Stimulated activated CD8-positive, alpha-beta memory T cell treated with anti-CD3 and anti-CD28 coated beads, Interleukin-2, amount 100 ng/mL, for 48 hours (primary cell): ENCODE measurements at regions not wholly inside any gene's neighbourhood (a gene's known extent, or its start where the extent isn't known, plus 50 kb on each side); places are given as distances from the start of the nearest gene placed in this dataset.
"Not testable (repeated sequence)": the region's sequence is repeated elsewhere in the genome, so short reads cannot be mapped to it uniquely, and the experiment has no call there.

Source experiments
- DNase-seq, 2 donors: peaks; one replicate each; pipeline ENCODE4 v3.0.0-alpha.2; 2020; ENCODE audit warnings: low read depth in 2 of 2

DNA sequence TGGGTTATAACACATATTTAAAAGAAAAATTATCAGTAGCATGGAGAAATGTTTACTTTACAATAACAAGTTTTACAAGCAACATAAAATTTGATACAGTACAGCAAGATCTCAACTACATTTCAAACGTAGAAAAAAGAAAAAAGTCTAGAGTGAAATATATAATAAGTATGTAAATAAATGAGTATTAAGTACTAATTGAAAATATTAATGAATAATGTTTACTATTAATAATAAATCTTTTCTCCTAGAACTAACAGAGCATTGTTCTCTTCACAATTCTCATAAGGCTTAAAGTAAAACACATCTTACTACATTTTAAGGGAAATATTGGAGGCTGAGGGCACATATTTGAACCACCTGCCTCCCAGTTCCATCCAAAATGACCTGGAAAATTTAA lies 72.1 kb downstream of the TMEM212 start:
- DNase-seq = no peak

DNA sequence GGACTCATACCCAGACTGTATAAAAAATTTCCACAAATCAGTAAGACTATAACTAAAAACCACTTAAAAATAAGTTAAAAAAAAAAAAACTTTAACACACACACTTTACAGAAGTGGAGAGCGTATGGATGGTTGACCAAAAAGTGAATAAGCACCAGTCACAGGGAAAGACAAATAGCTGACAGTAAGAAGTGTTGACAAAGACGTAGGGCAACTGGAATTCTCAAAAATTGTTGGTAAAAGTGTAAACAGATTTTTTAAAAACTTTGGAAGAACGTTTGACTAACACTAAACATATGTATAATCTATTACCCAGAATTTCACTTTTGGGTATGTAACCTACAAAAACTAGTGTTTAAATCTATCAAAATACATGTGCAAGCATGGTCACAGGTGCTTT lies 73.7 kb downstream of the TMEM212 start:
- no peak for DNase-seq

DNA sequence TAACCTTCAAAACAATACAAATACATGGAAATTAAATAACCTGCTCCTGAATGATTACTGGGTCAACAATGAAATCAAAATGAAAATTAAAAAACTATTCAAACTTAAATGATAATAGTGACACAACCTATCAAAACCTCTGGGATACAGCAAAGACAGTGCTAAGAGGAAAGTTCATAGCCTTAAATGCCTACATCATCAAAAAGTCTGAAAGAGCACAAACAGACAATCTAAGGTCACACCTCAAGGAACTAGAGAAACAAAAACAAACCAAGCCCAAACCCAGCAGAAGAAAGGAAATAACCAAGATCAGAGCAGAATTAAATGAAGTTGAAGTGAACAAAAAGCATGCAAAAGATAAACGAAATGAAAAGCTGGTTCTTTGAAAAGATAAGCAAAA lies 79.5 kb downstream of the TMEM212 start:
- DNase-seq = not testable (repeated sequence)

DNA sequence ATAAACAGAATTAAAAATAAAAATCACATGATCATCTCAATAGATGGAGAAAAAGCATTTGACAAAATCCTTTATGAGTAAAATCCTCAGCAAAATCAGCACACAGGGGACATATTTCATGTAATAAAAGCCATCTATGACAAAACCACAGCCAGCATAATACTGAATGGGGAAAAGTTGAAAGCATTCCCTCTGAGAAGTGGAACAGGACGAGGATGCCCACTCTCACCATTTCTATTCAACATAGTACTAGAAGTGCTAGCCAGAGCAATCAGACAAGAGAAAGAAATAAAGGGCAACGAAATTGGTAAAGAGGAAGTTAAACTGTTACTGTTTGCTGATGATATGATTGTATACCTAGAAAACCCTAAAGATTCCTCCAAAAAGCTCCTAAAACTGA lies 80.5 kb downstream of the TMEM212 start:
- DNase-seq = not testable (repeated sequence)

DNA sequence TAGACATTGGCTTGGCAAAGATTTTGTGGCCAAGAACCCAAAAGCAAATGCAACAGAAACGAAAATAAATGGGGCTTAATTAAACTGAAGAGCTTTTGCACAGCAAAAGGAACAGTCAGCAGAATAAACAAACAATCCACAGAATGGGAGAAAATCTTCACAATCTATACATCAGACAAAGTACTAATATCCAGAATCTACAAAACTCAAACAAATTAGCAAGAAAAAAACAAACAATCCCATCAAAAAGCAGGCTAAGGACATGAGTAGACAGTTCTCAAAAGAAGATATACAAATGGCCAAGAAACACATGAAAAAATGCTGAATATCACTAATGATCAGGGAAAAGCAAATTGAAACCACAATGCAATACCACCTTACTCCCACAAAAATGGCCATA lies 81.7 kb downstream of the TMEM212 start:
- not testable (repeated sequence) for DNase-seq

DNA sequence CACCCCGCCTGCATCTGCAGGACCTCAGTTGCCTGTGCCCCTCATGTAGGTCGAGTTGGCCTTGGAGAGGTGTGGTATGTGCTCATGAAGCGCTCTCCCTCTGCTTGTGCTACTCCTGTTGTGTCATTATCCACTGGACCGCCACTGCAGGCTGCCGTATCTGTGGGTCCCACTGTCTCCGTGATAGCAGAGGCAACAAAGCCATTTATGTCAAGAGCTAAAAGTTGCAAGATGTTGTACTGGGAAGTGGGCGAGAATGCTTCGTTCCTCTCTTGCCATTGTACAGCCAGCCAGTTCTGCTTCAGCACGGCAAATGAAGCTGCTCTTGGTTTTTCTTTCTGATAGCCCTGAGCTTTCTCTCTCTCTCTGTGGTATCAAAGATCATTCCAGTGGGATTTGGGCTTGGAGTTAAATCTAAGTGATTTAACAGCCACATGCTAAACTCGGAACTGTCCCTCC lies 89.0 kb downstream of the TMEM212 start:
- DNase-seq = no peak

DNA sequence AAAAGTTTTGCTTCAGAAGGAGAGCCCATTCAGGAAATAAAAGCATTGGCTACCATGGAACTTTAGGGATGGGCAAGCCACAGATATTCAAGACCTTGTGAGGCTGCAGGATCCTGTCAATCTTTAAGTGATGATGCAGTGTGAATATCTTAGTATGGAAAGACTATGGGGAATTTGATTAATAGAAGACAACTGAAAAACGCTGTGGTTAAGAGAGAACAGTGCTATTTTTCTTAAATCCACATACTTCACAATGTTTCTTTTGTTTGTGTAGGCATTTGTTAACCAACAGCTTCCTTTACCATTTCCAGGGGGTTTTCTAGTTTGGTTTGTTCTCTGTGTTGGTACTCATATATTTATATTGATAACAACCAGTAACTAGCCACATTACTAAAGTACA lies 90.3 kb downstream of the TMEM212 start:
- DNase-seq = no peak

DNA sequence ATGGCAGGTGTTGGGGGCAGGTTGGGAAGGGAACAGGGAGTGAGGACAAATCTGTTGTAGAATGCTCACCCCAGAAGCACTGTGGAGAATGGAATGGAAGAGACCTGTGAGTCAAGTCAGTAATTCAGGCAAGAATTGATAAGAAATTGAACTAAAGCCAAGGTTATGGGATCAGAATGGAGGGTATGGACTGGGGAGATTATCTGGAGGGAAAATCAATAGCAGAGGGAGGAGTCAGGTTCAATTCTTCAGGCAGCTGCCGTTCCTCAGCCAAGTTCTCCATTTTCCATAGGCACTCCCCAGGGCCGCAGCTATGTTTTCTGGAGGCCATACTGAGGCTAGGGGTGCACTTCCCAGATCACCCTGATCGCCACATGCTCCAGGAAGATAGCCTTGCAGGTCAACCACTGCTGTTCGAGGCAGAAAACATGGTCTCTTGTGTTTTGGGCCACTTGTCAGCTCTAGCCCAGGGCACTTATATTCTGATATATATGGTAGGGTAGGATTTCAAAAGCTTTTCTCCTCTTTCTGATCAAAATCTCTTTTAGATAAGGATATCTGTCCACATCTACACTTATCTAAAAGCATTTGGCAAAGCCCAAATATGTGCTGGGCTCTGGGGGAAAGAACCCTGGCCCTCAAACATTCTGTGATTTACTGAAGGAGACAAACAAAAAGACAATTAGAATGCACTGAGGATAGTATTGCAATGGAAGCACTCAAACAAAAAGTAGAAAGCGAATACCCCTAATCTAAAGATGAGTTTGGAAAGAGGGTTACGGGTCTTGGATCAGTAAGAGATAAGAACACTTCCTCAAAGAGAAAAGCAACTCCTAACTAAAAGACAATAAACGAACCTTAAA lies 92.3 kb downstream of the TMEM212 start:
- DNase-seq = no peak

DNA sequence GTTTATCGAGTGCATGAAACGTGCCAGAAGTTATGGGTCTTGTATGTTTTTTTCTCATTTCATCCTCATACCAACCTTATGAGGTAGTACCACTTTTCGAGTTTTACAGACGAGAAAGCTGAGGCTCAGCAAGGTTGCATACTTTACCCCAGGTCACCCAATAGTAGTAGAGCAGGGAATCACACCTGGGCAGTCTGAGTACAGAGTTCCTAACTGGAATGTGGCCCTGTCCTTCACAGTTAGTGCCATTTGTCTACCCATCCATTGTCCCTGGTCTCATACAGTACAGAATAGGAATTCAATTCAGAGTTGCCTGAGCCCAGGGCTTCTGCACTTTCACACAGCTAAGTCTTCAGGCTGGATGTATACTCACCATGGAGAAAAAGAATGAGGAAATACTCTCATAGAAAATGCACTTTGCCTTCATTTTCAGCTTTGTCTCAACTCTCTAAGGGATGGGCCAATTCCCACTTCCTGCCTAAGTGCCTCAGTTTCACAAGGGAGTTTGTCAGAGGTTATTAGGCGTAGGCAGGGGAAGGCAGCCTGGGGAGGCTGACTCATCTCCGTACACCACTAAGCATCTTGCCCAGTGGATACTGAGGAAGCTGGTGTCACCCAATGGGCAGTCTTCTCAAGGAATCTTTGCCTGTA lies 93.2 kb downstream of the TMEM212 start:
- DNase-seq = no peak

DNA sequence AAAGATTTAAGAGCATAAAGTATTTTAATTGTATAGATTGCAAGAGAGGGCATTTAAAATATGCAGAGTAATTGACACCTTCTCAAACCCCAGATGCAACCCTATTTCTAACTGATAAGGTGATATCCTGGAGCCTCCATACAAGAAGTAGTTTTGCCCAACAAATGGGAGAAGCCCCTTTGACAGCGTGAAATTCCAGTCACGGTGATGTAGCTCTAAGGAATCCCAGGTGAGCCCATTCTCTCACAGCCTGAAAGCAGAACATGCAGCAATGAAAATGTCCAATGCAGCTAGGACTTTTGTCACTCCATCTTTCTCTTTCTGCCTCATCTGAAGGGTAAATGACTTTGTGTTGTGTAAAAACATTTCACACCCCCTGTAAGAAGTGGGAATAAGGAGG lies 96.4 kb downstream of the TMEM212 start:
- DNase-seq = no peak

DNA sequence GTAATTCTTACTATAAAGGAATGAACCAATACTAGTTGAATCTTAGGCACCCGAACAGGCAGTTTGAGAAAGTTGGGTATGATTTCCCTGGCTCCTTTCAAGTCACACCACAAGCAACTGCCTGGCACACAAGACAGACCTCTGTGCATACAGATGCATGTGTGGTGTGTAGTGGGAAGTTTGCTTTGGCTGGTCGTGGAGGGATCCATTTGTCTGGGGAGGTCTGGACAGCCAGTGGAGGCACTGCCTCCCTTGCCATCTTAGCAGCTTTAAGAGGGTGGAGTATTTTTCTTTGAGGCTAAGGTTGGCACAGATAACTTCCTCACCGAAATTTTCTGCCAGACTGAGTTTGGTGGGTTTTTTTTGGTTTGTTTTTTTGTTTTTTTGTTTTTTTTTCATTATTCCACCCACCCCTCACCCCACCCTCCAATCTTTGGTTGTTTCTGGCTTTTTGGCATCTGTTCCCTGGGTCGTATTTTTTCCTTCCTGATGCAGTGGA lies 97.1 kb downstream of the TMEM212 start:
- DNase-seq = no peak

DNA sequence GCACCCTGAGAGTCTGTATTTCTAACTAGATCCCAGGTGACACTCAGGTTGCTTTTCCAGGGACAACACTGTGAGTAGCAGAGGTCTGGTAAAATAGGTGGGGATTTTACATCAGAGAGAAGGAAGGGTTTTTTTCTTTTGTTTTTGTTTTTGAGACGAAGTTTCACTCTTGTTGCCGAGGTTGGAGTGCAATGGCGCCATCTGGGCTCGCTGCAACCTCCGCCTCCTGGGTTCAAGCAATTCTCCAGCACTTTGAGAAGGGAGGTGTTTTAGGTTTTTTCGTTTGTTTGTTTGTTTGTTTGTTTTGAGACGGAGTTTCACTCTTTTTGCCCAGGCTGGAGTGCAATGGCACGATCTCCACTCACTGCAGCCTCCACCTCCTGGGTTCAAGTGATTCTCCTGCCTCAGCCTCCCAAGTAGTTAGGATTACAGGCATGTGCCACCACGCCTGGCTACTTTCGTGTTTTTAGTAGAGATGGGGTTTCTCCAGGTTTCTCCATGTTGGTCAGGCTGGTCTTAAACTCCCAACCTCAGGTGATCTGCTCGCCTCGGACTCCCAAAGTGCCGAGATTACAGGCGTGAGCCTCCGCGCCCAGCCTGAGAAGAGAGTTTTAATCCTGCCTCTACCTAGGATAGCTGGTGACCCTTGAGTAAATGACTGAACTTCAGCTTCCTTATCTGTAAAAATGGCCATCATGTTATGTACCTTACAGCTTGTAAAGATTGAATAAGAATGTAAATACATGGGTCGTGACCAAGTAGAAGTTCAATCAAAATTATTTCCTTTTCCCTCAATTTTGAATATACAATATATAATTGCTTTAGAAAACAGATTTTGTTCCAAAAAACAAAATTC lies 95.9 kb upstream of the FNDC3B start:
- no peak for DNase-seq

DNA sequence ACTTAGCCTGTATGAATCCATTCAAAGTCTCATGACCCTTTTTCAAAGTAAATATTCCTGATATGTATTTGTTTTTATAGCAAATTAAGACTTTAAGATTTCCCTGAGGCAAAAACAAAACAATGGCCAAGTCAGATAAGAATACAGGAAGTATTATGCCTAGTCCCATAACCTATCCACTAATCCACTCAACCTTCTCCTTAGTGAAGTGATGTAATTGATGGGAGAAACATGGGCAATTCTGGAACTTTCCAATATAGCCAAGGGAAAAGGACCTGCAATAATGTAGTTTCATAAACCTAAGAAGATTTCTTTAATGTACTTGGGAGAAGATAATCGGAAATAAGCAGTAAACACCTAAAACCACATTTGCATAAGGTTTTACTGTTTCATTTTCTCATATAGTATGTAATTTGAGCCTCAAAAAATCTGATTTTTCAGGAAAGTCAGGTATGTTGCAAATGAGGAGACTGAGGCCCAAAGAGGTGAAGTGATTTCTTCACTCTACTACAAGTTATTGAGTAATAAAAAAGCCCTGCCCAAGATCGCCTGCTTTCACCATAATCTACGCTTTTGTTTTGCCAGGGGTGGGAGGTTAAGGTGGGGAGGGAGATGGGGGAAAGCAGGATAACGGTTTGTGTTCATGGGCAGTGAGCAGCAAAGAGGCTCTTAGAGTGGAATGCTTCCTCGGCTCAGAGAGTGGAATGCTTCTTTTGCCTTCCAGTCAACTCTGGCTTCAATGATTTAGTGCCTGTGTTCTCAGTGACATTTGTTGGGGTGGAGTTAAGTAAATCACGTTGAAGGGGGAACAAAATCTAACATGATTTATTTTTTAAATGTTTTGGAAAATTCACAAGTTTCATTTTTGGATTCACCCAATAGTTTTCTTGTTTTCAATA lies 95.0 kb upstream of the FNDC3B start:
- no peak for DNase-seq

DNA sequence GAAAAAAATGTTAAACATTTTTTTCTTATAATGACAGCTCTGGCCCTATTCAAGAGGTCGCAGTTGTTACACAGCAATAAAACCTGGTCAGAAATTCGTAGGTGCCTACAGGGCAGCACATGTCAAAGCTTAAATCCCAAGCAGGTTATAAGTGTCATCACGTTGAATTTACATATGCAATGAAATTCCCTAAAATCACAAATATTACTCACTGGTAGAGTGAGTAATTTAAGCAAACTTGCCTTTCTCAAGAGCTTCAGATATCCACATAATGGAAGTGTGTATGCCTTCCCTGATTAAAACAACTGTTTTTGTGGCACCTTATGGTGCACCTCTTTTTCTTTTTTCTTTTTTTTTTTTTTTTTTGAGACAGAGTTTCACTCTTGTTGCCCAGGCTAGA lies 90.7 kb upstream of the FNDC3B start:
- DNase-seq = no peak

DNA sequence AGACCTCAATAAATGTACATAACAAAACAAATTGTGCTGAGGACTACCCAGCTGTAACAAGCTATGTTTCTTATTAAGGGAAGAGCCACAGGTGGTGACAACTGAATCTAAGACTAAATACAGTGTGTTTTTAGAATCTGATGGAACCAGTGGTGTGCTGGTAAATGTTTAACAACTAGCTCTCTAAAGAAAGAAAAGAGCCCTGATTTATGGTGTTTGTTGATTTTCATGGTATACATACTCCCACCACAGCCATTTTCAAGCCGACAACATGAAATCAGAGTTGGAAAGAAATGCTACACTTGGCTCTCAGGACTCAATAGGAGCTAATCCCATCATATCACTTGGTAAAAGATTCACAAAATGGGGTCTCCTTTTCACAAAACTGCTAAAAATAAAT lies 89.8 kb upstream of the FNDC3B start:
- DNase-seq = no peak

DNA sequence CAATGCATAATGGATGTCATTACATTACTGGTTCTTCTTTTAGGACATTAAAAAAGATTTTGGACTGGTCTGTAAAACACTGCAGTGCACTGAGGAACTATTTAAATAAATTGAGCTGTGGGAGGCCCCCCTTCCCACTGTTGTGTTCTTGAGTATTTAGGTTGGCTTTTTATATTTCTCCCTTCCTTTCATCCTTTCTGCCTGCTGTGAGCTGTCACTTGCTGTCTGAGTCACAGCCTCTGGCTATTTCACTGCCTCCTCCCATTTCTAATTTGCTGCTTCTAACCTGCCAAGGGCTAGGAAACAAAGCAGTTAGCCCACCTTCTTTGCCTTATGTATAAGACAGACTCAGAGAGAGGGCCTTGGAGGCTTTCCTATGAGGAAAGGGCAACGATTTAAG lies 89.0 kb upstream of the FNDC3B start:
- DNase-seq = no peak

DNA sequence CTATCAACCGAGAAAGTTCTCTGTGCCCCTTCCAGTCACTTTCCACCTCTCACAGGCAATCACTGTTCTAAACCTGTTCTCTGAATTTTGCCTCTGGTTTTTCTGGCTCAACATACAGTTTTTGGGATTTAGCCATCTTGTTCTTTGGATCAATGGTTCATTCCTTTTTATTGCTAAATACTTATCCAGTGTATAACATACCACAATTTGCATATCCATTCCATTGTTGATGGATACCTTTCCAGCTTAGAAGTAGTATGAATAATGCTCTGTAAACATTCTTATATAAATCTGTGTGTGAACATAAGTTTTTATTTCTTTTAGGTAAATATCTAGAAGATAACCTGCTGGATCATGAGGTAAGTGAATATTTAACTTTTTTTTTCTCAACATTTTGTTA lies 87.8 kb upstream of the FNDC3B start:
- no peak for DNase-seq

DNA sequence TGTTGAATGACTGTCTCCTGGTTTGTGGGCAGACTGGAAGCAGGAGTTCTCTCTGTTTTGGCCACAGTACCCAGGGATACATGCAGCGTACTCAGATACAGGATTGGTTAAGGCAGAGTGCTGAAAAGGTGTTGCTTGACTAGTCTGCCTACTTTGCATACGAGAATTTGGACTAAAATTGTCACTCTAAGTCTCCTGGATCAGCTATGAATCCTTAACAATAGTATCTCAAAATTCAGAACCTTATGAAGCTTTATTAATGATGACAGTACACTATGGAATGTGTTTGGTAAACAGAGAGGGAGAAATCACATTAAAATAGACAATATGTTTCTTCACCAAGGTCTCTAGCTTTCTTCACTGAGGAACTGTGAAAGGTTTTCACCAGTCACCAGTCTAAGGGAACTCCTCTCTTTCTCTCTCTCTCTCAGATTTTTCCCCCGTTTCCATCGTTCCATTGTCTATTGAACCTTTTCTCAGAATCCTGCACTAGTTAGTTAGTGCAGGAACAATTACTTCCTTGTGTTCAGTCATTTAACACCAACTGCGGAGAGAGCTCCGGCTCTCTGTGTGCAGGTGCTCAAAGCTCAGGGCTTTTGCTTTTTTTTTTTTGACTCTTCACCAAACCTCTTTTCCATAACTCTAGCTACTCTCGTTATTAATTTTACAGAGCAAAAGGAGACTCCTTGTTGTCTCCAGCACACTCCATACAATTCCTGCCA lies 85.9 kb upstream of the FNDC3B start:
- no peak for DNase-seq

DNA sequence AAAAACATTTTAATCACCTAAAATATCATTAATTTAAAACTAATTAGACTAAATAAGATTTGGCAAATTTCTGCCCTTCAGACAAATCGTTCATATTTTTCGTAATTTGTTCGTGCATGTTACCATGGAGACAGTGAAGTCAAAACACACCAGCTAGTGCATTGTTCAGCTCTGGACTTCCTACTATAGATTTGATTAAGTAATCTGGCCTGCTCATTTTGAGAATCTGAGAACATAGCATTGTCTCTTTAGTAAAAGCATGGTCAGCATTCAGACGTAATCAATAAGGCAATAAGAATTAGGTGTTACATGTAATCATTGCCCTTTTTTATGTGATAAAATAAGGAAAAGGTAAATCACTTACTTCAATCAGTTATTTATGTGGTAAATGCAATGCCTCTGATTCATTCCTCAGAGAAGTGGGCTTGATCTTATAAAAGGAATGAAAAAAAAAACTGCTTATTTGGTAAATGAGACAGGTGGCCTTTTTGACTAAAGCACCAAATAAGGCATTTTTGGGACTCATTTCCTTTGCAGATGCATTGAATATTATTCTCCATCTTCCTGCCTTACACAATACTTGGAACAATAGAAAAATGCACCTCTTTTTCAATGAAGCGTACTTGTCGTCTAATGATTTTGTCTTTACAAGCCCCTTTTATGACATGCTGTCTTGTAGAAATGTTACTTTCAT lies 84.5 kb upstream of the FNDC3B start:
- no peak for DNase-seq

DNA sequence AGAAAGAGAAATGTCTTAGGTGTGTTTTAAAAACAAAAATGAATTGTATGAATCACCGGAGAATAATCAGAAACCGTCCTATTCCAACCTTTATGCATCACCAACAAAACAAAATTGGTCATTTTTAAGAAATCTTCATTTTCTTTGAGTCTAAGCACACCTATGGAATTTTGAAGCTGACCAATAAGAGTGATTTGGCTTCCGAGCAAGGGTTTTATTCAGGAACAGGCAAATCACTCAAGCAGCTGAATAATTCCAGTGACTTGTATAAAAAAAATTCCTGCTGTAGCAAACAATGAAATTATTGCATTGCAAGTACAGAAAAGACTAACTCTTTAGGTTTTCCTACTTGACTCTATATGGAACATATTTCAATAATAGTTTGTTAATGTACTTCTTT lies 83.8 kb upstream of the FNDC3B start:
- DNase-seq = no peak
